ENCODE measurements at regions not wholly inside any gene's neighbourhood (a gene's known extent, or its start where the extent isn't known, plus 50 kb on each side); places are given as distances from the start of the nearest gene placed in this dataset.

- intact Hi-C loops (cut with DNase I): loop anchor here (10.0 kb wide), 1 partner anchor 393 kb away; no protein-coding TSS in a partner anchor
- no peak for DNase-seq (ENCODE audit: low spot score in 2 of 2)
- H3K4me3 ChIP-seq: no peak overlapping the region
These were observed 174.1 kb upstream of the TMTC1 start for GRCh38 chr12:29957835-29958234.

GRCh38 chr12:29945904-29946303 is 162.2 kb upstream of the TMTC1 start:
- H3K36me3 ChIP-seq: no peaks in the 10 kb centered on the region
- H3K9me3 ChIP-seq: no peaks in the 10 kb centered on the region
- H3K4me1 ChIP-seq: peaks cover 0 to 7% of the 10 kb centered on the region in 2 donors
- H3K4me3 ChIP-seq: no peak overlapping the region
- no peak for DNase-seq (ENCODE audit: low spot score in 2 of 2)
- no peak overlapping the region for H3K27ac ChIP-seq
- TF ChIP-seq, protein P1, sequence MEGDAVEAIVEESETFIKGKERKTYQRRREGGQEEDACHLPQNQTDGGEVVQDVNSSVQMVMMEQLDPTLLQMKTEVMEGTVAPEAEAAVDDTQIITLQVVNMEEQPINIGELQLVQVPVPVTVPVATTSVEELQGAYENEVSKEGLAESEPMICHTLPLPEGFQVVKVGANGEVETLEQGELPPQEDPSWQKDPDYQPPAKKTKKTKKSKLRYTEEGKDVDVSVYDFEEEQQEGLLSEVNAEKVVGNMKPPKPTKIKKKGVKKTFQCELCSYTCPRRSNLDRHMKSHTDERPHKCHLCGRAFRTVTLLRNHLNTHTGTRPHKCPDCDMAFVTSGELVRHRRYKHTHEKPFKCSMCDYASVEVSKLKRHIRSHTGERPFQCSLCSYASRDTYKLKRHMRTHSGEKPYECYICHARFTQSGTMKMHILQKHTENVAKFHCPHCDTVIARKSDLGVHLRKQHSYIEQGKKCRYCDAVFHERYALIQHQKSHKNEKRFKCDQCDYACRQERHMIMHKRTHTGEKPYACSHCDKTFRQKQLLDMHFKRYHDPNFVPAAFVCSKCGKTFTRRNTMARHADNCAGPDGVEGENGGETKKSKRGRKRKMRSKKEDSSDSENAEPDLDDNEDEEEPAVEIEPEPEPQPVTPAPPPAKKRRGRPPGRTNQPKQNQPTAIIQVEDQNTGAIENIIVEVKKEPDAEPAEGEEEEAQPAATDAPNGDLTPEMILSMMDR (IDR thresholded peaks at IDR 0.05): no peak
- H3K27me3 ChIP-seq: no peaks in the 10 kb centered on the region
- intact Hi-C loops (cut with DNase I): loop anchor here (10.0 kb wide), 1 partner anchor 161 kb away; the partner anchor contains the start of gene TMTC1

More at GRCh38 chr12:29957835-29958234, 174.1 kb upstream of the TMTC1 start:
- no peaks in the 10 kb centered on the region for H3K27me3 ChIP-seq
- H3K9me3 ChIP-seq: no peaks in the 10 kb centered on the region
- H3K36me3 ChIP-seq: no peaks in the 10 kb centered on the region
- TF ChIP-seq, protein P1 (IDR thresholded peaks at IDR 0.05): no peak
- peaks cover 0 to 3% of the 10 kb centered on the region in 2 donors for H3K4me1 ChIP-seq
- H3K27ac ChIP-seq: no peak overlapping the region

DNA sequence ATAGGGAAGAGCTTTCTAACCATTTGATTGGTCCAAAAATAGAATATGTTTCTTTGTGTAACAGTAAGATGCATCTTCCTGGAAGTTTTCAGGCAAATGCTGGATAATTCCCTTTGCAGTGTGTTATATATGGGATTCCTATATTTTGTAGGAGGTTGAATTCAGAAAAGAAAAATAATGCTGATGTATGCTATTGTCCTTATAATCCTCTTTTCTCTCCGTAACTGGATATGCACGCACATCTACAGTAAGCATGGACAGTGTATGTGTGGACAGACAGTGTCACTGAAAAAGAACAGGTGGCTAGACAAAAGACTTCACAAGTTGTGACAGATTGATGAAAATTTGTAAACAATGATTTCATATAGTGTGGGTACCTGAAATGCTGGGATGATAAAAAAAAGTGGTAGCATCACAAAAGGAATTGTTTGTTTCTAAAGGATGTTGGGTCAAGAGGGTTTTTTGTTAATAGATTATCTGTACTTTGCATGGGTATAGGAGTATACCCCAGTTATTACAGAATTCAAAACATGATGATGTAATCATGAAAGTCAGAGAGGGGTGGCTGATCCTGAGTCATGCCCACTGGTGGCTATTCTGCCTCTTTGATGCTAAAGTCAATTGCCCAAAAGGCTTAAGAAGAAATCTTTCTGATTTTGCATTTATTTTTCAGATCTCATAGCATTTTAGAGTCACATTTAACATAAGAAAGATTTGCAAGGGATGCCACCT is 160.7 kb upstream of the TMTC1 start:
- H3K4me1 ChIP-seq: peaks cover 0 to 7% of the 10 kb centered on the region in 2 donors
- intact Hi-C loops (cut with DNase I): loop anchor here (10.0 kb wide), 1 partner anchor 160 kb away; the partner anchor contains the start of gene TMTC1
- TF ChIP-seq, protein P1 (IDR thresholded peaks at IDR 0.05): no peak
- no peaks in the 10 kb centered on the region for H3K27me3 ChIP-seq
- H3K4me3 ChIP-seq: no peak overlapping the region
- H3K27ac ChIP-seq: peak overlapping the region in 1 of 2 donors; percentile 53
- no peaks in the 10 kb centered on the region for H3K36me3 ChIP-seq
- DNase-seq (ENCODE audit: low spot score in 2 of 2): no peak
- peaks cover 0 to 5% of the 10 kb centered on the region in 2 donors for H3K9me3 ChIP-seq

- Histone ChIP-seq H3K4me3 (no peak overlapping the region), H3K27ac (peak overlapping the region in 1 of 2 donors; percentile 53), H3K27me3 (no peaks in the 10 kb centered on the region), H3K4me1 (peaks cover 0 to 7% of the 10 kb centered on the region in 2 donors), H3K36me3 (no peaks in the 10 kb centered on the region), H3K9me3 (peaks cover 0 to 5% of the 10 kb centered on the region in 2 donors)
- no peak for DNase-seq (ENCODE audit: low spot score in 2 of 2)
- TF ChIP-seq, protein P1 (IDR thresholded peaks at IDR 0.05): no peak
- intact Hi-C loops (cut with DNase I): loop anchor here (10.0 kb wide), 1 partner anchor 159 kb away; the partner anchor contains the start of gene TMTC1
These were observed 159.9 kb upstream of the TMTC1 start for GRCh38 chr12:29943683-29944082.

DNA sequence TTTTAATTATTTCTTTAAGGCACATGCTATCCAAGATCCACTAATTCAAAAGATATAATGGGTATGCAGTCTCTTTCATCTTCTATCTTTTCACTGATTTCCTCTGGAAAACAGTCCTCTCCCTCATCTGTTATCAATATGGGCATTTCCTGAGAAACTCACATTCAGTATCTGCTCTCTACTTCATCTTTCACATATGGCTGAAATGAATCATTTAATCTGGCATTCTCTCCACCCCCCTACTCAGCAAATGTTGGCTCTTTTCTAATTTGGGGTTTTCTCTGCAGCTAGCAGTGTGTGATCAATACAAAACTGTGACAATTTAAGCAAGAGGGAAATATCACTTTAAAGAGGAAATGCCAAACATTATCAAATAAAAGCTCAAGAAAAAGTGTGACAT is 157.1 kb upstream of the TMTC1 start:
- DNase-seq (ENCODE audit: low spot score in 2 of 2): no peak
- intact Hi-C loops (cut with DNase I): loop anchor here (10.0 kb wide), 1 partner anchor 156 kb away; the partner anchor contains the start of gene TMTC1
- TF ChIP-seq, protein P1 (IDR thresholded peaks at IDR 0.05): no peak
- Histone ChIP-seq H3K4me3 (no peak overlapping the region), H3K27ac (no peak overlapping the region), H3K27me3 (no peaks in the 10 kb centered on the region), H3K9me3 (peaks cover 0 to 5% of the 10 kb centered on the region in 2 donors), H3K4me1 (peaks cover 0 to 7% of the 10 kb centered on the region in 2 donors), H3K36me3 (no peaks in the 10 kb centered on the region)

All from ascending aorta (tissue), 2 donors.